ENCODE measurements at regions not wholly inside any gene's neighbourhood (a gene's known extent, or its start where the extent isn't known, plus 50 kb on each side); places are given as distances from the start of the nearest gene placed in this dataset.

DNA sequence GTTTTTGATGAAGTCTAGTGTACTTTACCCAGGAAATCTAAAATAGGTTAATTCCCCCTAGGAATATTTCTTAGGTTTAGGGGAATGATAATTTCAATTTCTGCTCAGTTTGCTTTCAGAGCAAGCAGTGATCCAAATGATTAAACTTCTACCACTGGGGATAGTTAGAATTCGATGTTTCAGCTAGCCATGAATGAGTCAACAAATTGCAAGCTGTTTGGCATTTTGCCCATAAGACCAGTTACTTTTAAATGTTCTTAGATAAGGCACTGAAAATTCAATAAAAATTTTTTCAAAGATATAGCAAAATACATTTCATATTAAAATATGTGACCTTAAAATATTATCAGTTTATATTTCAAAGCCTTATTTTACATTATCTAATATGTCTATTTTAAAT is 993.6 kb downstream of the ARAP2 start:
- DNase-seq (ENCODE audit: extremely low read depth in 1 of 11, low read depth in 9 of 11, low spot score in 4 of 11): no peak

GRCh38 chr4:35252071-35252470 is 992.2 kb downstream of the ARAP2 start:
- no peak for DNase-seq (ENCODE audit: extremely low read depth in 1 of 11, low read depth in 9 of 11, low spot score in 4 of 11)

- DNase-seq (ENCODE audit: extremely low read depth in 1 of 11, low read depth in 9 of 11, low spot score in 4 of 11): no peak
Observed at GRCh38 chr4:35252866-35253265, 991.4 kb downstream of the ARAP2 start.

DNA sequence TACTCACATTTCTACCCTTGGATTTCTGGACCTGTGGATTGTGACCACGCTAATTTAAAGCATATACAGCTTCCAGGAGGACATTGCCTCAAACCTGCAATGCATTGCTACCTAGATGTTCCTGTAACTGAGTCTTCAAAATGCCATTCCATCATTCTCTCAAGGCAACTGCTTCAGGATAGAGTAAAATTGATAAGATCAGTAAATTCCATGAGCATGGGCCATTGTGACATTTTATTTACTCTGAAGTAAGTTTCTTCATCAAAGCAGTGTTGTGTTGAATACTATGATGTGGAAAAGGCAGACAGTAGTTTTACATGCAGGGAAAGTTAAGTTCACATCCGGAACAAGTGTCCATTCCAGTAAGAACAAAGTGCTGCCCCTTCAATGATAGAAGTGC is 991.0 kb downstream of the ARAP2 start:
- DNase-seq (ENCODE audit: extremely low read depth in 1 of 11, low read depth in 9 of 11, low spot score in 4 of 11): no peak

- no peak for DNase-seq (ENCODE audit: extremely low read depth in 1 of 11, low read depth in 9 of 11, low spot score in 4 of 11)
Observed at GRCh38 chr4:35286434-35286833, 957.9 kb downstream of the ARAP2 start.

- no peak for DNase-seq (ENCODE audit: extremely low read depth in 1 of 11, low read depth in 9 of 11, low spot score in 4 of 11)
Observed at GRCh38 chr4:35300996-35301774, 943.1 kb downstream of the ARAP2 start.

- no peak for DNase-seq (ENCODE audit: extremely low read depth in 1 of 11, low read depth in 9 of 11, low spot score in 4 of 11)
Observed at GRCh38 chr4:35315419-35315818, 928.9 kb downstream of the ARAP2 start.

DNA sequence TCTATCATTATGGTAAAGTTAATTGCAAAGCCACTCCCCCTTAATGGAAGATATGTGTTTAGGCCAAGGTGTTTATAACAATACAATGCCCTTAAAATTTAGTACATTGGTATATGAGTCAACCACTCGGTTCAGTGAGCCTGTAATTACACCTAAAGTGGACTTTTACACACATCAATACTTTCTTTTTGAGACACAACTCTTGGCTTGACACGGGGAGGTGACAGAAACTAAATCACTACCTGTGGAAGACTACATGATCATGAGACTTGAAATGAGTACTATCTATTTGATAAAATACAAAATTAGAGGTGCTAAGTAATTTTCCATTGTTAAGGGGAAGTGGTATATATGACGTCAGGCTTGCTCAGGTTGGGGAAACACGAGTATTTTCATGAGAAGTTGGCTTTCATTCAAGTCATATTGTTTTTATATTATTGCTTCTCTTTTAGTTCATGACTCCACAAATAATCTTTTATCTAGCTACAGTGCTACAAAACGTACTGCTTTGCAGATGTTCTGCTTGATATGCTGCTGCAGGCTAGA is 918.3 kb downstream of the ARAP2 start:
- no peak for DNase-seq (ENCODE audit: extremely low read depth in 1 of 11, low read depth in 9 of 11, low spot score in 4 of 11)

DNA sequence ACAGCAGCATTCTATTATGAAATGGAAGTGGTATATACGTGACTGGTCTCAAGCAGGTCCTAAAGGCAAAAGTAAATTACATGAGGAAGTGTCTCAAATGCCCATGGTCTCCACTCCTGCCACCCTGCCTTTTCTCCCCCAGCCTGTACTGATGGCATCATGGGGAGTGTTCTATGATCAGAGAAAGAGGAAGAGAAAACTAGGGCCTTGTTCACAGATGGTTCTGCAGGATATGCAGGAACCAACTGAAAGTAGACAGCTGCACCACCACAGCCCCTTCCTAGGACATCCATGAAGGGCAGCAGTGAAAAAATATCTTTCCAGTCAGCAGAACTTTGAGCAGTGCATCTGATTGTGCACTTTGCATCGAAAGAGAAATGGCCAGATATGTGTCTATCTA is 901.5 kb downstream of the ARAP2 start:
- no peak for DNase-seq (ENCODE audit: extremely low read depth in 1 of 11, low read depth in 9 of 11, low spot score in 4 of 11)

DNA sequence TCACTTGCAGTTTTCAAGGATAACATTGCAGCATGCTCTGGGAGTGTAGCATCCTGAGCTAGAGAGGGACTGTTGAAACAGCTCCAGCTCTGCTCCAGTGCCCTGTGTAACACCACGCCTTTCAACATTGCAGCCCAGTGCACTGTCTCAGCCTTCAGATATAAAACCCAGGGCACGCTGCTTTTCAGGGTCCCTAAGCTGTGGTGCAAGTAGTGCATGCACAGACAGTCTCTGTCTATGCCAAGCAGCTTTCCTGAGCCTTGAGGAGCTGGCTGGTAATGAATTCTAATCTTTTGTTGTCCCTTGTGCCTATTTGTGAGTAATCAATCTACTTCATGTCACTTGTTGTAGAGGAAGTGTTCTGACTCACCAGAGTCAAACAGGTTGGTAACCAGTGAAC is 897.0 kb downstream of the ARAP2 start:
- DNase-seq (ENCODE audit: extremely low read depth in 1 of 11, low read depth in 9 of 11, low spot score in 4 of 11): no peak

DNA sequence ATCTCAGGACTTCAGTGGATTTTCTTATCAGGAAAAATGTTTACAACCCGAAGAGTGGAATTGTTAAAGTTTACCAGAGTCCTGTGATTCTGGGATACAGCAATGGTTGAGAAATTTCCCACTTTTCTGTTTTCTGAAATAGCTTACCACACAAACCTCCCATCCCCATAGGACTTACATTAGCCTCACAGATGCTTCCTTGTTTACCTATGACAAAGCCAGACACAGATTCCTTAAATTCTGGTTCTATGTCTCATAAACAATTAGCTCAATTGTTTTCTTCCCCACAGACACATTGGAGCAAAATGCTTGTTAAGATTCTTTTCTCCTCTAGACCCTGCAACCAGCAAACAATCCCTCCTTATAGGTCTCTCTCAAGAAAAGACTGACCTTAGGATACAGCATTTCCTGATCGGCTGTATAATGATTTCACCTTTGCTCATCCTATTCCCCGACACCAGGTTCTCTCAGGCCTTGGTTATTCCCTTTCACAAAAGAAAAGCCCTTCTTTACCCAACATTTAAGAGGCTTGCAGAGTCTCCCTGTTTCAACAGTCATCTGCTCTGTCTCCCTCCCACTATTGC is 886.2 kb downstream of the ARAP2 start:
- no peak for DNase-seq (ENCODE audit: extremely low read depth in 1 of 11, low read depth in 9 of 11, low spot score in 4 of 11)

DNA sequence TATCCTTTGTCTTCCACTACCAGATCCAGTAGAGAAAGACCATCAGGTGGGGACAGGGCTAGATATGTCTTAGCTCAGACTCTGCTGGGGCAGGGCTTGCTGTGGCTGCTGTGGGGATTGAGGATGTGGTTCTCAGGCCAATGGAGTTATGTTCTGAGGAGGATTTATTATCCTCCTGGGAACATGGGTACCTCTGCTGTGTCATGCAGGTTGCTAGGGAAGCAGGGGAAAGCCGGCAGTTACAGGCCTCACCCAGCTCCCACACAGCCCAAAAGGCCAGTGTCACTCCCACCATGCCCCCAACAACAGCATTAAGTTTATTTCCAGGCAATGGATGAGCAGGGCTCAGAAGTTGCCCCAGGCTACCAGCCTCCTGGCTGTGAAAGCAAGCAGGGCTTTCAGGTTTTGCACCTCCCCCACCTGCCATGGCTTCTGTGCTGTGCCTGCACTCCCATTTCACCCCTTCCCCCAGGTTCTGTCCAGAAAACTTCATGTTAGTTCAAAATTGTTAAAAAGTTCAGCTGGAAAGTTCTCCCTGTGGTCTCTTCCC is 879.9 kb downstream of the ARAP2 start:
- DNase-seq (ENCODE audit: extremely low read depth in 1 of 11, low read depth in 9 of 11, low spot score in 4 of 11): no peak

- DNase-seq (ENCODE audit: extremely low read depth in 1 of 11, low read depth in 9 of 11, low spot score in 4 of 11): no peak
Observed at GRCh38 chr4:35365186-35365585, 879.1 kb downstream of the ARAP2 start.

GRCh38 chr4:35399912-35400311 is 844.4 kb downstream of the ARAP2 start:
- no peak for DNase-seq (ENCODE audit: extremely low read depth in 1 of 11, low read depth in 9 of 11, low spot score in 4 of 11)

GRCh38 chr4:35423104-35423503 is 821.2 kb downstream of the ARAP2 start:
- DNase-seq (ENCODE audit: extremely low read depth in 1 of 11, low read depth in 9 of 11, low spot score in 4 of 11): no peak

DNA sequence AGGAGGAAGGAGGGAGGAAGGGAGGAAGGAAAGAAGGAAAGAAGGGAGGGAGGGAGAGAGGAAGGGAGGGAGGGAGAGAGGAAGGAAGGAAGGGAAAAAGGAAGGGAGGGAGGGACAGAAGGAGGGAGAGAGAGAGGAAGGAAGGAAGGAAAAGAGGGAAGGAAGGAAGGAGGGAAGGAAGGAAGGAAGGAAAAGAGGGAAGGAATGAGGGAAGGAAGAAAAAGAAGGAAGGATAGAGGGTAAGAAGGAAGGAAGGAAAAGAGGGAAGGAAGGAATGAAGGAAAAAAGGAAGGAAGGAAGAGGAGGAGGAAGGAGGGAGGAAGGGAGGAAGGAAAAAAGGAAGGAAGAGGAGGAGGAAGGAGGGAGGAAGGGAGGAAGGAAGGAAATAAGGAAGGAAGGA is 796.8 kb downstream of the ARAP2 start:
- DNase-seq (ENCODE audit: extremely low read depth in 1 of 11, low read depth in 9 of 11, low spot score in 4 of 11): no peak

GRCh38 chr4:35459045-35459444 is 785.3 kb downstream of the ARAP2 start:
- DNase-seq (ENCODE audit: extremely low read depth in 1 of 11, low read depth in 9 of 11, low spot score in 4 of 11): no peak

- no peak for DNase-seq (ENCODE audit: extremely low read depth in 1 of 11, low read depth in 9 of 11, low spot score in 4 of 11)
Observed at GRCh38 chr4:35461931-35462659, 782.2 kb downstream of the ARAP2 start.

DNA sequence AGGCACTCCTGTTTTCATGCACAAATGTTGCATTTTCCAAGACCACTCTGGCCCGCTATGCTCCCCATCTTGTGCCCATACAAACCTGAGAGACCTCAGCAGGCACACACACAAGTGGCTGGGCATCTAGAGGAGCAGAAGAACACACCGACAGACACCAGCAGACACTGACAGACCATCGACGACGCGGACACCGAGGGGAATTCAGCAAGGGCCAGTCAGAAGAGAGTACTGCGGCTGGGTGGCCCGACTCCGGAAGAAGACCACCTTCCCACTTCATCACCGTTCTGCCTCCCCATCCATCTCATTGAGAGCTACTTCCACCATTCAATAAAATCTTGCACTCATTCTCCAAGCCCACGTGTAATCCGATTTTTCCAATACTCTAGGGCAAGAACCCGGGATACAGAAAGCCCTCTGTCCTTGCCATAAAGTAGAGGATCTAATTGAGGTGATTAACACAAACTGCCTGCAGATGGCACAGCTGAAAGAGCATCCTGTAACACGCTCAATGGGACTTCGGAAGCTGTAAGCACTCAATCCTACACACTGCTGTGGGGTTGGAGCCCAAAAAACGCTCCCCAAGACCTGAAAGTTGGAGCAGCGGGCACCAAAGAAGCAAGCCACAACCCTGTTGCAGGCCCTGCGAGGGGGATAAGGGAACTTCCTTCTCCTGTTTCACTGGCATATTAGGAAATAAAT is 780.9 kb downstream of the ARAP2 start:
- DNase-seq (ENCODE audit: extremely low read depth in 1 of 11, low read depth in 9 of 11, low spot score in 4 of 11): no peak
